Fibroblast of lung (primary cell): ENCODE measurements at regions not wholly inside any gene's neighbourhood (a gene's known extent, or its start where the extent isn't known, plus 50 kb on each side); places are given as distances from the start of the nearest gene placed in this dataset.
A peak's percentile ranks its signal among the peaks of the same experiment; 100 is the strongest.

ENCODE experiments used
- DNase-seq, 2 donors: peaks; one replicate each; pipeline versions ENCODE4 v3.0.0 to v3.0.0-alpha.2; 2010; ENCODE audit warnings: low read depth in 2 of 2
- H2AFZ ChIP-seq: 2 replicates; pipeline ENCODE4 v1.5.1; 2012; ENCODE audit warnings: low read length, control low read depth, inconsistent platforms
- H3K27ac ChIP-seq: 2 replicates; pipeline ENCODE4 v1.5.1; 2011; ENCODE audit warnings: low read length, control low read depth; ENCODE audit not compliant: insufficient read depth
- H3K27me3 ChIP-seq: 2 replicates; pipeline ENCODE4 v1.5.1; 2011; ENCODE audit warnings: mild to moderate bottlenecking, low read length; ENCODE audit not compliant: control insufficient read depth, insufficient read depth
- H3K36me3 ChIP-seq: 2 replicates; pipeline ENCODE4 v1.5.1; 2011; ENCODE audit warnings: low read length; ENCODE audit not compliant: control insufficient read depth, insufficient read depth
- H3K4me1 ChIP-seq: 2 replicates; pipeline ENCODE4 v1.5.1; 2011; ENCODE audit warnings: low read length; ENCODE audit not compliant: control insufficient read depth, insufficient read depth; ENCODE audit errors: extremely low read depth
- H3K4me2 ChIP-seq: 2 replicates; pipeline ENCODE4 v1.5.1; 2011; ENCODE audit warnings: low read length, control low read depth; ENCODE audit not compliant: insufficient read depth; ENCODE audit errors: extremely low read depth
- H3K4me3 ChIP-seq, 4 experiments: fragments of 200-600 bp in 1 of 4; sonication (generic) in 1 of 4; replicated peaks in 1 of 4; 2 replicates each; pipeline ENCODE4 v1.5.1; 2011 to 2016; ENCODE audit warnings: low read length in 4 of 4, low read depth in 3 of 4, mild to moderate bottlenecking in 3 of 4, control low read depth in 2 of 4, inconsistent platforms in 1 of 4, mixed read lengths in 1 of 4; ENCODE audit not compliant: insufficient read depth in 1 of 4; ENCODE audit errors: control extremely low read depth in 1 of 4
- H3K79me2 ChIP-seq: 2 replicates; pipeline ENCODE4 v1.5.1; 2012; ENCODE audit warnings: mild to moderate bottlenecking, low read length, inconsistent platforms; ENCODE audit not compliant: control insufficient read depth, insufficient read depth
- H3K9ac ChIP-seq: 2 replicates; pipeline ENCODE4 v1.5.1; 2011; ENCODE audit warnings: mild to moderate bottlenecking, low read length, control low read depth; ENCODE audit not compliant: insufficient read depth
- H3K9me3 ChIP-seq: 2 replicates; pipeline ENCODE4 v1.5.1; 2012; ENCODE audit warnings: low read depth, low read length; ENCODE audit not compliant: control insufficient read depth, insufficient read depth
- H4K20me1 ChIP-seq: 2 replicates; pipeline ENCODE4 v1.5.1; 2011; ENCODE audit warnings: low read length; ENCODE audit not compliant: control insufficient read depth, insufficient read depth; ENCODE audit errors: extremely low read depth
- CTCF ChIP-seq, 2 donors: IDR thresholded peaks in 1 of 2; conservative IDR thresholded peaks in 1 of 2; 1 replicate in 1 of 2; 2 replicates in 1 of 2; pipeline ENCODE4 v1.5.1; 2011 to 2012; ENCODE audit warnings: low read length in 2 of 2, control low read depth in 1 of 2, inconsistent platforms in 1 of 2, low read depth in 1 of 2, mild to moderate bottlenecking in 1 of 2
- EZH2 ChIP-seq: IDR thresholded peaks from 2 replicates; pipeline ENCODE4 v1.5.1; 2012; ENCODE audit warnings: low read length, control low read depth, mild to moderate bottlenecking; ENCODE audit errors: missing control alignments

- no peak overlapping the region for H3K9ac ChIP-seq
- DNase-seq, result peak in 1 of 2 donors; percentile 8
- peak overlapping the region; percentile 26 for H3K4me2 ChIP-seq
Observed at GRCh38 chr14:87457720-87458119, 535.3 kb downstream of the GALC start.

GRCh38 chr14:87450193-87450592 is 542.8 kb downstream of the GALC start:
- Histone ChIP-seq H3K4me3 (no peak overlapping the region), H2AFZ (no peak overlapping the region), H3K36me3 (no peaks in the 10 kb centered on the region), H3K9ac (no peak overlapping the region), H3K79me2 (no peaks in the 10 kb centered on the region), H3K9me3 (no peaks in the 10 kb centered on the region), H4K20me1 (no peaks in the 10 kb centered on the region), H3K27ac (no peak overlapping the region), H3K27me3 (no peaks in the 10 kb centered on the region), H3K4me2 (no peak overlapping the region), H3K4me1 (no peaks in the 10 kb centered on the region)
- DNase-seq, result no peak
- TF ChIP-seq CTCF (conservative IDR thresholded peaks at IDR 0.05 in 1 of 2, IDR thresholded peaks at IDR 0.05 in 1 of 2; ENCODE audit: low read depth in 1 of 2, low read length in 2 of 2) (no peak), EZH2 (no peak)

More at GRCh38 chr14:87457720-87458119, 535.3 kb downstream of the GALC start:
- Histone ChIP-seq H3K27ac (no peak overlapping the region), H3K27me3 (no peaks in the 10 kb centered on the region), H2AFZ (peak overlapping the region; percentile 34), H3K4me1 (no peaks in the 10 kb centered on the region), H3K36me3 (no peaks in the 10 kb centered on the region), H3K9me3 (no peaks in the 10 kb centered on the region), H3K4me3 (peak overlapping the region in 1 of 4 experiments; percentile 25), H3K79me2 (no peaks in the 10 kb centered on the region), H4K20me1 (no peaks in the 10 kb centered on the region)
- TF ChIP-seq CTCF (conservative IDR thresholded peaks at IDR 0.05 in 1 of 2, IDR thresholded peaks at IDR 0.05 in 1 of 2; ENCODE audit: low read depth in 1 of 2, low read length in 2 of 2) (no peak), EZH2 (no peak)

GRCh38 chr14:87449016-87449415 is 544.0 kb downstream of the GALC start:
- Histone ChIP-seq H3K27ac (no peak overlapping the region), H3K79me2 (no peaks in the 10 kb centered on the region), H3K4me2 (no peak overlapping the region), H3K36me3 (no peaks in the 10 kb centered on the region), H3K9me3 (no peaks in the 10 kb centered on the region), H3K9ac (no peak overlapping the region), H4K20me1 (no peaks in the 10 kb centered on the region), H3K4me1 (no peaks in the 10 kb centered on the region), H3K4me3 (no peak overlapping the region), H3K27me3 (no peaks in the 10 kb centered on the region), H2AFZ (no peak overlapping the region)
- TF ChIP-seq EZH2 (no peak), CTCF (conservative IDR thresholded peaks at IDR 0.05 in 1 of 2, IDR thresholded peaks at IDR 0.05 in 1 of 2; ENCODE audit: low read depth in 1 of 2, low read length in 2 of 2) (no peak)
- no peak for DNase-seq
